HepG2 (cell line): ENCODE measurements at regions not wholly inside any gene's neighbourhood (a gene's known extent, or its start where the extent isn't known, plus 50 kb on each side); places are given as distances from the start of the nearest gene placed in this dataset.

Experiments used
- ATAC-seq: fragments of 200-7000 bp; cut with Tn5 transposase; 3 replicates; pipeline ENCODE4 v1.9.1; 2020; ENCODE audit warnings: mild to moderate bottlenecking, moderate library complexity
- BruUV-seq: library from RNA; stranded (reverse); fragments of 400-500 nt; replicated peaks from 2 replicates; lab custom pipeline; 2021; lab: Mats Ljungman, UMichigan
- CTCF ChIA-PET: fragments of 300-600 bp; formaldehyde crosslinking; extraction: SDS; loops from one replicate; lab custom pipeline; 2021; ENCODE audit warnings: low total read pairs, inconsistent platforms, low intra/inter-chr PET ratio; lab: Yijun Ruan, JAX
- POLR2A ChIA-PET: fragments of 350-600 bp; sonication (Branson Sonifier 250); formaldehyde crosslinking; loops from one replicate; lab custom pipeline; 2020; ENCODE audit warnings: antibody characterized with exemption, inconsistent platforms; lab: Yijun Ruan, JAX
- DNase-seq: peaks from one replicate; pipeline ENCODE4 v3.0.0-alpha.2; 2015; ENCODE audit warnings: low spot score
- FAIRE-seq: peaks from 3 replicates; lab custom pipeline; 2011; peaks lifted over from hg19 to GRCh38; lab: Jason Lieb, UNC
- H2AFZ ChIP-seq: one replicate; pipeline ENCODE4 v1.6.1; 2011; ENCODE audit warnings: low read length, inconsistent platforms
- H3K27ac ChIP-seq: fragments of 300-600 bp; 3 replicates; pipeline ENCODE4 v1.8.0; 2011; ENCODE audit warnings: mixed run types, mild to moderate bottlenecking, mixed read lengths, low read length, inconsistent platforms; ENCODE audit not compliant: insufficient read depth; ENCODE audit errors: extremely low read length
- H3K27me3 ChIP-seq, 2 experiments: fragments of 200-600 bp in 1 of 2; 2 replicates in 1 of 2; 3 replicates in 1 of 2; pipeline versions ENCODE4 v1.6.0 to v1.8.0; 2011; ENCODE audit warnings: low read length in 2 of 2, mild to moderate bottlenecking in 2 of 2, moderate library complexity in 2 of 2, inconsistent platforms in 1 of 2; ENCODE audit not compliant: insufficient read depth in 2 of 2, control insufficient read depth in 1 of 2
- H3K36me3 ChIP-seq, 2 experiments: fragments of 200-600 bp in 1 of 2; replicated peaks in 1 of 2; 2 replicates in 1 of 2; 3 replicates in 1 of 2; pipeline versions ENCODE4 v1.5.1 to v1.8.0; 2011; ENCODE audit warnings: low read length in 2 of 2, inconsistent platforms in 1 of 2; ENCODE audit not compliant: insufficient read depth in 2 of 2, control insufficient read depth in 1 of 2
- H3K4me1 ChIP-seq: 2 replicates; pipeline ENCODE4 v1.5.1; 2012; ENCODE audit warnings: low read length, inconsistent platforms; ENCODE audit not compliant: insufficient read depth
- H3K4me2 ChIP-seq: 2 replicates; pipeline ENCODE4 v1.6.0; 2011; ENCODE audit warnings: low read depth, low read length, inconsistent platforms
- H3K4me3 ChIP-seq, 3 experiments: fragments of 200-600 bp in 1 of 3; sonication (generic), shearing (Covaris generic) in 1 of 3; replicated peaks in 1 of 3; 2 replicates each; pipeline ENCODE4 v1.5.1; 2011 to 2016; ENCODE audit warnings: low read length in 3 of 3, inconsistent platforms in 2 of 3, low read depth in 2 of 3, mild to moderate bottlenecking in 2 of 3, control low read depth in 1 of 3, mixed read lengths in 1 of 3; ENCODE audit not compliant: insufficient read depth in 1 of 3
- H3K79me2 ChIP-seq: one replicate; pipeline ENCODE4 v1.6.1; 2011; ENCODE audit warnings: low read length, inconsistent platforms; ENCODE audit not compliant: insufficient read depth
- H3K9ac ChIP-seq: 2 replicates; pipeline ENCODE4 v1.6.0; 2011; ENCODE audit warnings: mild to moderate bottlenecking, low read depth, low read length, inconsistent platforms; ENCODE audit not compliant: insufficient read depth
- H3K9me3 ChIP-seq: 2 replicates; pipeline ENCODE4 v1.5.1; 2012; ENCODE audit warnings: mild to moderate bottlenecking, low read length
- H4K20me1 ChIP-seq: 2 replicates; pipeline ENCODE4 v1.6.0; 2011; ENCODE audit warnings: inconsistent platforms, mild to moderate bottlenecking, low read length, moderate library complexity; ENCODE audit not compliant: insufficient read depth
- NFE2L2 ChIP-seq: fragments of 150-350 bp; IDR thresholded peaks from 2 replicates; pipeline ENCODE4 v1.6.1; 2014; ENCODE audit warnings: low read length
- SMAD3 ChIP-seq: sonication (generic); formaldehyde crosslinking; IDR thresholded peaks from 2 replicates; pipeline ENCODE4 v1.4.0; 2020; ENCODE audit warnings: missing genetic modification reagents
- UBTF ChIP-seq: sonication (generic); formaldehyde crosslinking; IDR thresholded peaks from 2 replicates; pipeline ENCODE4 v1.4.0; 2020; ENCODE audit warnings: mild to moderate bottlenecking, missing genetic modification reagents
- ZBTB8A ChIP-seq: sonication (generic); formaldehyde crosslinking; IDR thresholded peaks from 2 replicates; pipeline ENCODE4 v1.4.0; 2020; ENCODE audit warnings: mild to moderate bottlenecking, low read depth, missing genetic modification reagents, borderline replicate concordance
- ZNF550 ChIP-seq: sonication (generic); formaldehyde crosslinking; IDR thresholded peaks from 2 replicates; pipeline ENCODE4 v1.4.0; 2020; ENCODE audit warnings: mild to moderate bottlenecking, missing genetic modification reagents, borderline replicate concordance
- ZNF614 ChIP-seq: IDR thresholded peaks from 2 replicates; pipeline ENCODE4 v1.6.1; 2018; ENCODE audit warnings: missing biosample characterization, missing genetic modification reagents, inconsistent platforms, borderline replicate concordance
- ZNF775 ChIP-seq: sonication (generic); formaldehyde crosslinking; IDR thresholded peaks from 2 replicates; pipeline ENCODE4 v1.4.0; 2020; ENCODE audit warnings: missing genetic modification reagents, mild to moderate bottlenecking, moderate library complexity, borderline replicate concordance
- WGBS: methylation state at CpG from one replicate; pipeline ENCODE4 v1.1.6; 2017; ENCODE audit warnings: low lambda C conversion rate; 5-methylcytosine and 5-hydroxymethylcytosine counted together
- in situ Hi-C: cut with HindIII; loops from 2 replicates; pipeline ENCODE4 v1.10.0; 2017; ENCODE audit warnings: low pct_unique_long_range_greater_than_20kb; ENCODE audit not compliant: extremely low pct_ligation_motif_present
- intact Hi-C: fragments of 100-400 bp; cut with micrococcal nuclease; formaldehyde crosslinking; loops from one replicate; pipeline ENCODE4 v1.10.0; 2022; ENCODE audit not compliant: unreplicated experiment
- TF ChIP-seq, protein P1 (sequence below): sonication (generic); formaldehyde crosslinking; IDR thresholded peaks from 2 replicates; pipeline ENCODE4 v1.4.0; 2020; ENCODE audit warnings: missing genetic modification reagents, borderline replicate concordance

DNA sequence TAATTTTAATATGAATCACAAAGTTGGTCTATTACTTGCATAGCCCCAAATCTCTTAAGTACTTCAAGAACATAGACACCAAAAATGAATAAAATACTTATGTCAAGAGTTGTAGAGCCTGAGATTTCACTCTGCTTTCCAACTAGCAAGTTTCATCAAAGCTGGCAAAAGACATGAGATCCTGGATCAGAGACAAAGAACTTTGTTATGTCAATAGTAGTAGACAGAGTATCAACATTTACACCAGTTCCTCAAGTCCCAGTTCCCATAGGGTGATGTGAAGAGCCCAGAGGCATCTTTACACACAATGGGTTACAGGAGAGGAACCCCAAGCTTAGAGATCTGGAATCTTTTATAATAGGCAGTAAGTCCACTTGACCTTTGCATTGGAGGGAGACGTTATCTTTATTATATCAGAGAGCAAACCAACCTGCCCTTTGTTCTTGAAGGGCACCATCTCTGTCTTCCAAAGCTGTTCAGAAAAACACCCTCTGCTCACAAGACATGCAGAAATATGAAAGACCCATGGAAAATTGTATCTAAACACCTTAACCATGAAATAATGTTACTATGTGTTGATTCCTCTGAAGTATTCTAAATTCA is 174.4 kb upstream of the GALNT2 start (continued):
- TF ChIP-seq, protein P1, sequence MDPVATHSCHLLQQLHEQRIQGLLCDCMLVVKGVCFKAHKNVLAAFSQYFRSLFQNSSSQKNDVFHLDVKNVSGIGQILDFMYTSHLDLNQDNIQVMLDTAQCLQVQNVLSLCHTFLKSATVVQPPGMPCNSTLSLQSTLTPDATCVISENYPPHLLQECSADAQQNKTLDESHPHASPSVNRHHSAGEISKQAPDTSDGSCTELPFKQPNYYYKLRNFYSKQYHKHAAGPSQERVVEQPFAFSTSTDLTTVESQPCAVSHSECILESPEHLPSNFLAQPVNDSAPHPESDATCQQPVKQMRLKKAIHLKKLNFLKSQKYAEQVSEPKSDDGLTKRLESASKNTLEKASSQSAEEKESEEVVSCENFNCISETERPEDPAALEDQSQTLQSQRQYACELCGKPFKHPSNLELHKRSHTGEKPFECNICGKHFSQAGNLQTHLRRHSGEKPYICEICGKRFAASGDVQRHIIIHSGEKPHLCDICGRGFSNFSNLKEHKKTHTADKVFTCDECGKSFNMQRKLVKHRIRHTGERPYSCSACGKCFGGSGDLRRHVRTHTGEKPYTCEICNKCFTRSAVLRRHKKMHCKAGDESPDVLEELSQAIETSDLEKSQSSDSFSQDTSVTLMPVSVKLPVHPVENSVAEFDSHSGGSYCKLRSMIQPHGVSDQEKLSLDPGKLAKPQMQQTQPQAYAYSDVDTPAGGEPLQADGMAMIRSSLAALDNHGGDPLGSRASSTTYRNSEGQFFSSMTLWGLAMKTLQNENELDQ = no peak
- TF ChIP-seq NFE2L2 (no peak), ZNF614 (no peak), ZNF550 (CRISPR knock-in tag) (no peak), UBTF (CRISPR knock-in tag) (no peak), SMAD3 (CRISPR knock-in tag) (no peak)

DNA sequence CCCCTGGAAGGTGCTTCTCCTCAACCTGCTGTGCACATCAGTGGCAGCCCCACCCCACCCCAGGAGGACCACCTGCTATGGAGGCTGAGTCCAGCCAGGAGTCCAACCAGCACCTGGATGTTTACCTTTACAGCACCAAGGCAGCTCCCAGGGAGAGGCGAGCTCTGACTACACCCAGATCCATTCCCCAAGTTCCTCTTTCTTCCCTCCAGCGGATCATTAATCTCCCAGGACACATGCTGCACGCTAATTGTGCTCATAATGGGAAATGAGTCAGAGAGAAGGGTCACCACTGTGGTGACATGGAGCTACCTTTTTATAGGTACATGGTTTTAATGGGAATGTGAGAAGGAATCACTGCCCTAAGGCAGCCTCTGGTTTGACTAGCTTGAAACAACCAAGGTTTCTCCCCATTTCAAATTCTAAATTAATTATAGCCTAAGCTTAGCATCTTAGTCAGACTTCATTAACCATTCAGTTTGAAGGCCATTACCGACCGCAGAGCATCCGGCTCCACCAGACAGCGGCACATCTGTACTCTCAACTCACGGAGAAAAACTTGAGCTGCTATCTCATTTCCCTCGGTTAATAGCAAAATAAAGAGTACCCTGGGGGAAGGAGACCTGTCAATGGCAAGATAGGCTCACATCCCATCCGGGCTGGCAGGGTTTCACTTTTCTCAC is 173.1 kb upstream of the GALNT2 start:
- Histone ChIP-seq H3K4me3 (no peak overlapping the region), H3K27ac (no peak overlapping the region), H4K20me1 (no peaks in the 10 kb centered on the region), H3K4me1 (peaks cover 5% of the 10 kb centered on the region), H3K36me3 (no peaks in the 10 kb centered on the region), H3K9ac (no peak overlapping the region), H2AFZ (no peak overlapping the region), H3K9me3 (no peaks in the 10 kb centered on the region), H3K27me3 (peaks cover 0 to 12% of the 10 kb centered on the region in 2 experiments; a peak in 2 of 5 replicates), H3K79me2 (no peaks in the 10 kb centered on the region), H3K4me2 (no peak overlapping the region)
- no peak for TF ChIP-seq ZNF775 (CRISPR knock-in tag)
- TF ChIP-seq ZBTB8A = no peak
- FAIRE-seq (no peak), DNase-seq (no peak), ATAC-seq (no peak)
- ChIA-PET CTCF (no interaction called here), POLR2A (no interaction called here)
- no TSS peak for BruUV-seq
- 61% methylated on average over 9 of the region's 10 CpGs for WGBS
- intact Hi-C loops (no loop called here), in situ Hi-C loops (no loop called here)
